DMS153 treated with DMSO at 0.1 percent for 48 hours (cell line): ENCODE measurements at regions not wholly inside any gene's neighbourhood (a gene's known extent, or its start where the extent isn't known, plus 50 kb on each side); places are given as distances from the start of the nearest gene placed in this dataset.

ENCODE experiments used
- DNase-seq: peaks from one replicate; lab custom pipeline; 2025; ENCODE audit not compliant: unreplicated experiment; lab: John Stamatoyannopoulos, UW

DNA sequence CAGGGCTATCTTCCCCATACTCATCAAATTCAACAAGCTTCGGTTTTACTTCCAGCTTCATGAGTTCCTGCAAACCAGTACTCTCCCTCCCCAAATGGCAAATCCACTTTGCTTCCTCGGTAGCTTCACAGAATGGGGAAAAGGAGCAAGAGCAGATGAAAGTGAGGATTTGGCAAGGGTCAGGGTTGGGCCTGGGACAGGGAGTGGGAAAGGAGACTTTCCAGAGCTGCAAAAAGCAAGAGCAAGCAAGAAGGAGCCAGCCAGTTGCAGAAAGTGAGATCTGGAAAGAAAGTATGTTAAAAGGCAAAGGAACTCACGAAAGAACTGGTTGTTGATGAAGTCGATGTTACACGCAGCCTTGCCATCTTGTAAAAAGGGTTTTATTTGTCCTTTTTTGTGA is 522.8 kb upstream of the TBX3 start:
- no peak for DNase-seq

DNA sequence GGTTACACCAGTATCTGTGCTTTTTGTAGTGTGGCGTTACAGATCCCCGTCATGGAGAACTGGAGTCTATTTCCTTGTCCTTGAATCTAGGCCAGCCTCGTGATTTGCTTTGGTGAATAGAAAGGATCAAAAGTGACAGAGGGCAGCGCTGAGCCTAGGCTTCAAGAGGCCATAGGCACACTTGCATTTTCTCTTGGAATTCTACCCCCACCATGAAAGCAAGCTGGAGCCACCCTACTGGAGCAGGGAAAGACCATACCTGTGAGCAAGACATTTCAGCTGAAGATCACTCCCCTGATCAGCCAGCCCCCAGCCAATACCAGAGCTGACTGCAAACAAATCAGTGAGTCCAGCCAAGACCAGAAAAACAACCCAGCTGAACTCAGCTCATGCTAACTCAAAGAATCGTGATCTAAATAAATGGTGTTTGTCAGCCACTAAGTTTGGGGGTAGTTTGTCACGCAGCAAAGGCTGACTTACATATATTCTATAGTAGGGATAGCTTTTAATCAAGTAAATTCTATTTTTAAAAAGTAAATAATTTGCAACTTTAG is 521.9 kb upstream of the TBX3 start:
- DNase-seq = no peak

DNA sequence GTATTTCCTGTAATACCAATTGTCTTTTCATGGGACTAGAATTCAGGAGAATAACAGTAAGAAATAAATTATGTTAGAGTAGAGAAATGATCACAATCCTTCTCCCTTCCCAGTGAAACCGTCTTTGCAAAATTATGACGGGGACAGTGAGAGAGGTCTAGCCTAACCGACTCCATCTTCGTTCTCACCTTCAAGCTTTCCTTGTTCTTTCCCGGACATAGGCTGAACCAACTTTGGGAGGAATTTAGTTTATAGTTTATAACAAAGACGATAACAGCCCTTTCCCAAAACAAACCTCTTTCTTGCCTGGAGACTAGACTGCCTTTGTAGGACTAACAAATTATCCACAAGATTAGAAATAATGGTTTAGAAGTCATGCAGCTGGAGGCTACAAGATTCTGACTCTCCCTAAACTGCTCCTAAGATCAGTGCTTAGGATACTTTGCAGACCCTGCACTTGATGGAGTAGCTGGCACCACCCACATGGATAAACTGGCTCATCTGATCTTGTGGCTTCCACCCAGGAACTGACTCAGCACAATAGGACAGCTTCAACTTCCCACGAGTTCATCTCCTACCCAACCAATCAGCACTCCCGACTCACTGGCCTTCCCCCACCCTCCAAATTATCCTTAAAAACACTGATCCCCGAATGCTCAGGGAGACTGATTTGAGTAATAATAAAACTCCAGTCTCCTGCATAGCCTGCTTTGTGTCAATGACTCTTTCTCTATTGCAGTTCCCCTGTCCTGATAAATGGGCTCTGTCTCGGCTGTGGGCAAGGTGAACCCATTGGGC is 521.2 kb upstream of the TBX3 start:
- no peak for DNase-seq

DNA sequence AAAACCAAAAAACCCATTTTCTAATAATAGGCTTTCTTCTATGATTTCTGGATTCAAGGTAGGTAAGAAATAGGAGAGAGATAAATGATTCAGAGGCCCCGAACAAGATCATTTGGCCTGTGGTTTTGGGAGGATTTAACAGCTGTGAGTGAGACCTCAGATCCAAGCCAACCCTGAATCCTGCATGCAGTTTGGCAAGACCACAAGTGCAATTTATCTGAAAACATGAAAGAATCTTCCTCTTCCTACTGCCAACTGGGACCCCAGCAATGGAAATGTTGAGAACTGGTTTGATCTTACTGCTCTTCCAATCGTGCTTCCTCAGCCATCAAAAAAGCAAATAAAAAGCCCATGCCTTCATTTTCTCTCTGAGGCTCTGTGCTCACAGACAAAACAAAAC is 519.7 kb upstream of the TBX3 start:
- DNase-seq = no peak

DNA sequence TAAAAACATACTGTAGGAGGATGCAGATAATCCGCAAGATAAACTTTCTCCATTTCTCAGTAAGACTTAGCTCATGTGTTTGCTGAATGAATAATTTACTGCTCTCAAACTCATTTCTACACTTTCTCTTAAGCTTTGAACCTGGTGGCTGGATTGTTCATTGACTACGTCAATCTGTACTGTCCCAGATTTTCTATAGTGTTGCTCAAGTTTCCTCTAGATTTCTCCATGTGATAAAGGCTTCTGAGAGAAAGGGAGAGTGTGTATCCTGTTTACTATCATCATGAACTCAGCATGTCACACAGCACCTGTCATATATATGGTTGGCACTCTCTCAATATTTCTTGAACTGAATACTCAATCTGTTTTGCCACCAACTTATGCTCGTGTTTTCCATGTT is 518.0 kb upstream of the TBX3 start:
- DNase-seq = no peak

DNA sequence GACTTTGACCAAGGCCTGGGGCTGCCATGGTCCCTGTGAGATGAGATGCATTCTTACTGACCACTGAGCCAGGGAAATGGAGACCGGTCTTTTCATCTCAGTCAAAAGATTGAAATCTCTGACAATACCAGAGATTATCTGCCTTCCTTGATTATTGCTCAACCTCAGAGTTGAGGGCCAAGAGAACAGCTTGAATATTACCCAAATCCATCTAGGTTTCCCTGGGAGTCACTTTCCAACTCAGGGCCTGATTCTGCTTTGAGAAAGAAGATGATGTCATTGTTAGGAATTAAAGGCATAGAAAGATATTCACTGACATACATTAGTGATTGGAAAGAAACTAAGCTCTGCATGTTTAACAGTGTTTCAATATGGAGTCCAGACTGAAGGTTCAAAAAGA is 515.9 kb upstream of the TBX3 start:
- DNase-seq = no peak

DNA sequence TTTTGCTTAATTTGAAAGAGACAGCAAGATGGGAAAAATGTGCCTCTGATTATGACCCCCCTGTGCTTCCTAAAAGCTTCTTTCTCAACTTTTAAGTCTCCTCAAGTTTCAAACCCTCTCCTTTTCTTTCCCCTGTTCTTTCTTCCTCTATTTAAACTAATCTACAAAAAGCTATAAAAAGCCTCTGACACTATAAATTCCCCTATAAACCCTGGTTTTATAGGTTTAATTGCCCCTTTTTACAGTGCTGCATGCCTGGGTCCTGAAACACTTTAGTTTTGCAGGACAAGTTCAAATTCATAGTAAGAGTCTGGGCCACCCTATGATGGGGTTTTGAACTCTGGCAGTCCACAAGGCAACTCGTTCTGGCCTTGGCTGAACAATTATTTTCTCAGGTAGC is 510.9 kb upstream of the TBX3 start:
- no peak for DNase-seq

DNA sequence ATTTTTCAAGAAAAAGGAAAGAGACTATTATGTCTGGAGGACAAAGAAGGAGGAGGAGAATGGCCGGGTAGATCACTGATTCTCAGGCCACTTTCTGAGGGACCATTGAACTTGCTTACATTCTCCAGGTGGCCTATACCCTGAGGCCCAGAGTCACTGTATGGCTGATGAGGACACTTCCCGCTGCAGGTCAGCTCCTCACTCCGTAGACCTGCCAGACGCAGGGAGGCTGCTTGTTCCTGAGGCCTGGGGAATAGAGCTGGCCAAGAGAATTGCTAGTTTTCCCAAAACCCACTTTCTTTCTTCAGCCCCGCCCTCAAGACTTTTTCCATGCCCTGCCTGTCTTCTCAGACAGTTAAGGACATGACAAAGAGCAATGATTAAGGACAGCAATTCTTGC is 510.5 kb upstream of the TBX3 start:
- no peak for DNase-seq

DNA sequence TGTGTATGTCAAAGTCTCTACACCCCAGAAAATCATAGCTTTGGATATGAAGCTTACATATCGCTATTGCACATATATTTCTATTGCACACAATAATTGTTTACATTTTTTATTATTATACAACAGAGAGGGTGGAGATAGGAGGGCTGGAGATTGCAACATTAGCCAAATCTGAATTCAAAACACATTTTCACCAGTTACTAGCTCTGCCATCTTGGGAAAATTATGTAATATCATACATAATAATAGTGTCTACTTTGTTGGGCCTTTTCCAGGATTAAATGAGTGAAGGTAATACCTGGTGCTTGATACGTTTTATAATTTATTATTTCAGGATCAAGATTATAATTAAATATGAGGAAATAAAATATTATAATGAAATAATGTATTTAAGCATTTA is 507.4 kb upstream of the TBX3 start:
- no peak for DNase-seq

DNA sequence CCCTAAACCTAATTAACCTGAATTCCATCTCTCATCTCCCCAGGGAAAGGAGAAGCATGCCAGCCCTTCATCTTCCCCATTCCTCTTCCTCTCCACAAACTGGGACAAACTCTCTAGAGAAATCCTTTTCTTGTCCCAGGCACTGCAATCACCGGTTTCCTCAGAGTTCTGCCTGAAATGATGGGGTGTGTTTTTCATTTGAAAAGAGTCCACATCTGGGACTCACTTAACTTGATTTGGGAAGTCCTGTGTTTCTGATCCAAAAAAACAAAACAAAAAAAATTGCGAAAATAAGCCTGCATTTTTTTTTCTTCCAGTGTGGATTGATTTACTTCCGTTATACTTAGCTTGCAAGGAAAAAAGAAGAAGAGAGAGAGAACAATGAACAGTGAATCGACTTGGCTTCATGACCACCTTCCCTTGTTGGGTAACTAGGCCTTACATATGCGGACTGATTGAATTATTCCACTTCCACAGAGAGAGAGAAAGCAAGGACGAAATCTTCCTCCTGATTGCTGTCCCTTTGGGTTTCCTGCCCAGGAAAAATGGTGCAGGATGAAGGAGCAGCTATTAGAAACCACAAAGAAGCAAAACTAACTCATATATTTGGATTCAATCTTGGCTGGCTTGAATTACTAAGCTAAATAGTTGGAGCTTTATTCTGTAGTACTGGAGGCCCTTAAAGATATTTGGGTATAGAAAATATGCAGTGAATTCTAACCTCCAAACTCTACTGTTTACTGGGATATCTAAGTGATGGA is 506.2 kb upstream of the TBX3 start:
- no peak for DNase-seq

DNA sequence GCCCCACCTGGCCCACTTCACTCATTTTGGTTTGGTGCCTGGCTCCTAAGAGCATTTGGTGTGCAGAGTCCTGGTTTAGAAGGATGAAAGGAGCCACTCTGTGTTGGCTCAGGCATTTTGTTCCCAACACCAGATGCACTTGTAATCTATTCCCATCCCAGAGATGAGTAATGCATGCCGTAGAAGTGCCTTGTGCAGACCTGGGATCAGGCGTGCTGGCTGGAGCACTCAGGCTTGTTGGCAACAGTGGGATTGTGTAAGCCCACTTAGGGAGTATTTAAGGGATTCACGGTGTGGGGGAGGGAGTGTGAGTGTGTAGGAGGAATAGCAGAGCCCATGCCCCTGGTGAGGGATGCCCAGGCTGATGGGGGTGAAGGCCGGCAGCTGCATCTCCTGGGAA is 501.5 kb upstream of the TBX3 start:
- DNase-seq = no peak

DNA sequence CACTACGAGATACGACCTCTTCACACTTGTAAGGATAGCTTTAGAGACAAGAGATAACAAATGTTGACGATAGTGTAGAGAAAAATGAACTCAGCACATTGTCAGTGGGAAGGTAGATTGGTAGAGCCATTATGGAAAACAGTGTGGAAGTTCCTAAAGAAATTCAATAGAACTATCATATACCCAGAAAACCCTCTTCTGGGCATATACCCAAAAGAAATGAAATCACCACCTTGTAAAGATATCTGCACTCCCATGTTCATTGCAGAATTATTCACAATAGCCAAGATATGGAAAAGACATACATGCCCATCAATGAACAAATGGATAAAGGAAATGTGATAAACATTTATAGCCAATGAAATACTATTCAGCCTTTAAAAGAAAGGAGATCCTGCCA is 499.8 kb upstream of the TBX3 start:
- DNase-seq = no peak

DNA sequence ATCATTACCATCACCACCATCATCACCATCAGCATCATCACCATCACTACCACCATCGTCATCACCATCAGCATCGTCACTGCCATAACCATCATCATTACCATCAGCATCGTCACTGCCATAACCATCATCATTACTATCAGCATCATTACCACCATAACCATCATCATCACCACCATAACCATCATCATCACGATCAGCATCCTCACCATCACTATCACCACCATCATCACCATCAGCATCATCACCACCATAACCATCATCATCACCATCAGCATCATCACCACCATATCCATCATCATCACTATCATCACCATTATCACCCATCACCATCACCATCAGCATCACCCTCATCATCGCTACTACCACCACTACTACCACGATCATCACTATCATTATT is 493.9 kb upstream of the TBX3 start:
- no peak for DNase-seq

DNA sequence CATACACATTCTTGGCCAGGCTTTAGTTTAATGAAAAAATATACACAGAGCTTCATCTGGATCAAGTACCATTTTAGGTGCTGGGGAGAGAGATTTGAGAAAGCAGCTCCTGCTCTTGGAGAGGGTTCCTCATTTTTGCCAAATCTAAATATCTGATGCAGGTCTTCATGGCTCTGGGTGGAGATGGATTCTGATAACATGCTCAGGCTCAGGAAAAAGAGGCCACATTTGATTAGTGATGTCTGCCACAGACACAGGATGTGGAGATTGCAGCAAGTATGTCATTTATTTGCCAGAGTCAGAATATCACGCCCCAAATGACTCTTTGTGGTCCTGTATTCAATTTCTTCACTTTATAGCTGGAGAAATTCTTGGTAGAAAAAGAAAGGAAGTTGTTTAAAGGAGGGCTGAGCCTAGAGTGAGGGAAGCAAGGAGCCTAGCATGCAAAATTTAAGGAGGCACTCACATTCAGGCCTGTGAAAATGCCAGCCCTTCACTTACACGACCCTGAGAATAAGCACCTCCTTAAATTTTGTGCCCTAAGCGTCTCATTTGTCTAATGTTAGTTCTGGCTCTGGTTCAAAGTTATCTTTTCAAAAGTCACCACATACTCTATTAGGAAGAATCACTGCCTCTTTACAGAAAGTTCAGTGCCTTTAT is 492.9 kb upstream of the TBX3 start:
- no peak for DNase-seq

DNA sequence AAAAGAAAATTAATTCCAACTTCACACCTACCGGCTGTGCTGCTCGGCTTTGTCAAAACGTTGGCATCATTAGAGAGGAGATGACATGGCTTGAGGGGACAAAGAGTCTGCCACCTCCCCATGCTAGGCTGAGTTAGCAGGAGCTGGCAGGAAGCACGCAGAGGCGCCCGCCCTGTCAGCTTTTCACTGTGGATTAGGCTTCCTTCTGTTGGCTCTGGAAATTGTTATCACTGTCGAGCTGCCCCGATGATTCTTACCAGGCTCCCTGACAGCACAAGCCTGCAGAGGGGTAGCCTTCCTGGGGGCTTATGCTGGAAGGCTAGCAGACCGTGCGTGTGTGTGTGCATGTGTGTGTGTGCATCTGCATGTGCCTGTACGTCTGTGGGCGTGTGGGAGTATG is 490.9 kb upstream of the TBX3 start:
- DNase-seq = no peak

DNA sequence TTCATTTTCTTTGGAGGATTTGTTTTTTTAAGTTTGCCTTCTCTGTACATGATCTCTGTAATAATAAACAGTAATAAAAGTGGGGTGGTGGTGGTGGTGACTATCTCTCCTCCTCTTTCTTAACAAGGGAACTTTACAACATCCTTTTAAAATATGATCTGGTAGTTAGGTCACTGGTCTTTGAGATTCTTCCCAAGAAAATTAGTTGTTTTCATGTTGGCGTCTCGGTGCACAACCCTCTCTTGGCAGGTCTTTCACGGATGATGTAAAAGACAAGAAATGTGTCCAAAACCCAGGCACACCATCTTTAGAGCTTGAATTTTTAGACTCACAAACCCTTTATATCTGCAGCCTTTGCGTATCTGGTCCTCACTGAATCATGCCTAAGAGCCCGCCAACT is 488.5 kb upstream of the TBX3 start:
- DNase-seq = no peak

DNA sequence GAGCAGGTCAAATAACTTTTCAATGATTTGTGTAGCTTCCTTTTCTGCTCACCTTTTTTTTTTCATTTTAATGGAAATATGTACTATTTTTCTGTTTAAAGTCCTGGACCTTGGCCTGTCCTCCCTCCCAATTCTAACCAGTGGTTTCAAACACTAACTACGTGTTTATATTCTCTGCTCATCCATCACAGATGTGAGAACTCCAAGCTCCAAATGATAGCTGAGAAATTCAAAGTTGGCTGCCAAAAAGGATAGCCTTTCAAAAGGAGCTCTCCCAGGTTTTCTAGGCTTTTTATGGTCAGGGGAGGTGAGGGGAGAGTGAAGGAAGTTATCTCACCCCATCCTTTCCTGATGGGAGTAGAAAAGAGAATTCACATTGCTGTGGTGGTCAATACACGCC is 486.0 kb upstream of the TBX3 start:
- DNase-seq = no peak

DNA sequence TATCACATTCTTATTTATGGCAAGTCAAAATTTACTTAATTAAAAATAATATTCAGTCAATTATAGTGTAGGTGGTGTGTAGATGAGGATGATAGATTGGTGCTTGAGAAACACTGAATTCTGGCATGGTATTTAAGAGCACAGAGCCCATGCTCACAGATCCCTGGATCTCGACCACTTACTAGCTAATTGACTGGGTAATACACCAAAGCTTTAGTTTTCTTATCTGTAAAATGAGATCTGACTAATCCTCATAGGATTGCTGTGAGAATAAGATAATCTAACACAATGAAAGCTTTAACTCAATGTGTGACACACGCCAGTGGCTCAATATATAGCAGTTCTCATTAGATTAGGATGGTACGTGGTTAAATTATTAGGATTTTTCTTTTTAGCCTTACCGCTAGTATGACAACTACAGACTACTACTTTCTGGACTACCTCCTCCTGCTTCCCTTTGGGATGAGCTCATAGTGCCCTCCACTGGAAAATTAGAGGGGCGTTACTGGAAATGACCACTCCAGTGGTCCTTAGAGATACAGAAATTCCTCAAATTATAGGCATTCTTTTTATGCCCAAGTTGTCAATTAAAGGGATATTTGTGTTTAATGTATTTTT is 482.8 kb upstream of the TBX3 start:
- no peak for DNase-seq

DNA sequence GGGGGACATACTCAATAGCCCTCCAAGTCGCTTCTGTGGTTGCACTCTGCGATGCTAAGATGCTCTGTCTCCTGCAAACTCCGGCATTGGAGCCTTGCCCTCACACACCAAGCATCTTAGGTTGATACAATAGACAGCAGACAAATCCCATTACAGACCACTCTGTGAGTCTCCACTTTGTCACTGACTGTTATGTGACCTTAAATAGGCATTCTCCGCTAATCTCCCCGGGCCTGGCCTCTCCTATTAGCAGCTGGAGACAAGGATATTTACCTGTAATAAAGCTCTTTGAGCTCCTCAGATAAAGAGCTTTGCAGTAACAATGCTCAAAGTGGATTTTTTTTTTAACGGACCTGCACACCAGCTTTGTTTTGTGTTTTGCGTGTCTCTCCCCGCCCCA is 479.7 kb upstream of the TBX3 start:
- DNase-seq = peak; percentile 59

DNA sequence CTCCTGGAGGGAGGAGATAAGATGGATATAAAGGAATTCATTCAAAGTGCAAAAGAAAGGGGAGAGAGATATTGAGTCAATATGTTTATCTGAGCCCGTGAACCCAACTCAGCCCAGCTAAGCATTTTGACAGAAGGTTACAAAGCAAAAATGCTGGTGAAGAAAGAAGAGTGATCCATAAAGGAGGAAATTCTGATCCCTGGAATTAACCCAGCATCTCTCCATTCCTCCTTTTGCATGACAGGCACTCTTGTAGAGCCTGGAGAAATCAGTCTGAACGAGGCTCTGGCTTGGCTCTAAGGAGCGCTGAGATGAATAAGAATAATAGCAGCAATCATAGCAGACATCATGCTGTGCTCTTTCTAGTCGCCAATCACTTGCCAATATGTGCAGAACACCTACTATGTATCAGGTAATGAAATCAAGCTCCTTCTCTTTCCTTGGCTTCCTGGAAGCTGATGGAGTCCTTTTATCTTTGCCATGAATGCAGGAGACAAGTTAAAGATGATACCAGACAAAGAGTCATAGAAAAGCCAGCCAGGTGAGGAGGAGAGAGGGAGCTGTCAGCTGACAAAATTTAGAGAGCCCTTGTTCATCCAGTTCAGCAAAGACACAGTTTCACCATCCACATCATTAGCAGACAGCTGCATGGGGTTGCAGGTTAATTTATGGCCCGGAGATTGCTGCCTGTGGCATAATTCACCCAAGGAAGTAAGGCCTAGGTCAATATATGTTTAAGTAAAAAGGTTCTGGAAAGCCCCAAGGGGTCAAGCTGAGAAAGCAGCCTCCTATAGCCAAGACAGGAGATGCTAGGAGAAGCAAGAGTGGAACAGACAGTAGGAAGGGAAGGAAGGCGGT is 476.5 kb upstream of the TBX3 start:
- DNase-seq = peak; percentile 46

DNA sequence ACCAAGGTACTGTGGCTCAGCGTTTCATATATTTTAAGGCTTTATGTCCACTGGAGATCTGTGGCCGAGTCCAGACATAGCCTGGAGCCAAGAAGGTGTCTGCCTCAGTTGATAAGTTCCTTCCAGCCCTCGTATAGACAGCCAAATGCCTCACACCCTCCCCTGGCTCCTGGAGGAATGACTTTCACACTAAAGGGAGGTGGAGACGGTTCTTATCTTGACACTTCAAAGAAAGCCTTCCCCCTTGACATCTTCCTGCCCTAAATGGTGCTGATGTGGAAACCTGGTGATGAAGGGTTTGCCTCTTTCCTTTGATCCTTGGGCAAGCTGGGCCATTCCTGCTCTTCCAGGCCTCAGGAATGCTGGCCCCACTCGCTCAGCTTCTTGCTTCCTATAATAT is 474.8 kb upstream of the TBX3 start:
- no peak for DNase-seq
